H9 (cell line): ENCODE measurements at regions not wholly inside any gene's neighbourhood (a gene's known extent, or its start where the extent isn't known, plus 50 kb on each side); places are given as distances from the start of the nearest gene placed in this dataset.

Experiments
- DNase-seq: peaks from one replicate; pipeline ENCODE4 v3.0.0-alpha.2; 2017
- H2AFZ ChIP-seq: one replicate; pipeline ENCODE4 v1.6.1; 2013; ENCODE audit warnings: mild to moderate bottlenecking, low read length, control low read depth, moderate library complexity
- H2AK5ac ChIP-seq: 2 replicates; pipeline ENCODE4 v1.6.1; 2013; ENCODE audit warnings: low read length, control low read depth, mixed read lengths; ENCODE audit not compliant: insufficient read length
- H2BK120ac ChIP-seq: one replicate; pipeline ENCODE4 v1.6.1; 2013; ENCODE audit warnings: low read depth, mild to moderate bottlenecking, low read length, control low read depth, inconsistent platforms; ENCODE audit not compliant: poor library complexity, severe bottlenecking
- H2BK12ac ChIP-seq: 2 replicates; pipeline ENCODE4 v1.6.1; 2013; ENCODE audit warnings: low read length, control low read depth, mixed read lengths, low read depth; ENCODE audit not compliant: insufficient read length
- H2BK15ac ChIP-seq: 2 replicates; pipeline ENCODE4 v1.6.1; 2013; ENCODE audit warnings: low read depth, low read length, control low read depth
- H2BK20ac ChIP-seq: one replicate; pipeline ENCODE4 v1.6.1; 2013; ENCODE audit warnings: low read depth, mild to moderate bottlenecking, low read length, control low read depth, inconsistent platforms; ENCODE audit not compliant: poor library complexity, severe bottlenecking
- H2BK5ac ChIP-seq: 2 replicates; pipeline ENCODE4 v1.6.1; 2013; ENCODE audit warnings: low read length, control low read depth, mixed read lengths; ENCODE audit not compliant: insufficient read length
- H3K14ac ChIP-seq: 2 replicates; pipeline ENCODE4 v1.6.1; 2013; ENCODE audit warnings: low read length, control low read depth; ENCODE audit not compliant: insufficient read depth
- H3K18ac ChIP-seq: 2 replicates; pipeline ENCODE4 v1.6.1; 2013; ENCODE audit warnings: low read depth, mild to moderate bottlenecking, mixed read lengths, low read length, control low read depth; ENCODE audit not compliant: insufficient read length
- H3K23ac ChIP-seq: 2 replicates; pipeline ENCODE4 v1.6.1; 2013; ENCODE audit warnings: low read length, control low read depth, mixed read lengths, low read depth; ENCODE audit not compliant: insufficient read length
- H3K23me2 ChIP-seq: 2 replicates; pipeline ENCODE4 v1.6.1; 2013; ENCODE audit warnings: low read depth, mild to moderate bottlenecking, mixed read lengths, low read length, control low read depth; ENCODE audit not compliant: insufficient read length, poor library complexity, severe bottlenecking
- H3K27ac ChIP-seq: 2 replicates; pipeline ENCODE4 v1.5.1; 2013; ENCODE audit warnings: low read length, control low read depth, mixed read lengths, low read depth; ENCODE audit not compliant: insufficient read length
- H3K27me3 ChIP-seq: 2 replicates; pipeline ENCODE4 v1.6.1; 2013; ENCODE audit warnings: low read length, control low read depth, inconsistent platforms; ENCODE audit not compliant: insufficient read depth
- H3K4ac ChIP-seq: 2 replicates; pipeline ENCODE4 v1.6.1; 2013; ENCODE audit warnings: low read depth, mild to moderate bottlenecking, control low read depth, inconsistent platforms, low read length, moderate library complexity
- H3K4me1 ChIP-seq: 2 replicates; pipeline ENCODE4 v1.6.1; 2013; ENCODE audit warnings: low read length, control low read depth, inconsistent platforms; ENCODE audit not compliant: insufficient read depth
- H3K4me2 ChIP-seq: 2 replicates; pipeline ENCODE4 v1.6.1; 2013; ENCODE audit warnings: low read length, control low read depth, mixed read lengths; ENCODE audit not compliant: insufficient read length, insufficient read depth
- H3K56ac ChIP-seq: 2 replicates; pipeline ENCODE4 v1.6.1; 2013; ENCODE audit warnings: low read depth, mild to moderate bottlenecking, mixed read lengths, low read length, control low read depth; ENCODE audit not compliant: insufficient read length
- H3K79me1 ChIP-seq: 2 replicates; pipeline ENCODE4 v1.6.1; 2013; ENCODE audit warnings: low read depth, mild to moderate bottlenecking, moderate library complexity, low read length, control low read depth, inconsistent platforms; ENCODE audit not compliant: insufficient read depth, poor library complexity, severe bottlenecking
- H3K79me2 ChIP-seq: 2 replicates; pipeline ENCODE4 v1.6.1; 2013; ENCODE audit warnings: low read length, control low read depth, inconsistent platforms; ENCODE audit not compliant: insufficient read depth
- H3K9ac ChIP-seq: 2 replicates; pipeline ENCODE4 v1.6.1; 2013; ENCODE audit warnings: low read length, control low read depth, mixed read lengths; ENCODE audit not compliant: insufficient read length; ENCODE audit errors: extremely low read depth
- H3K9me3 ChIP-seq: one replicate; pipeline ENCODE4 v1.6.1; 2013; ENCODE audit warnings: low read depth, low read length, inconsistent platforms; ENCODE audit not compliant: control insufficient read depth
- H3T11ph ChIP-seq: one replicate; pipeline ENCODE4 v1.6.1; 2013; ENCODE audit warnings: mild to moderate bottlenecking, low read length, control low read depth, inconsistent platforms
- H4K20me1 ChIP-seq: one replicate; pipeline ENCODE4 v1.6.1; 2013; ENCODE audit not compliant: control insufficient read depth, insufficient read length, insufficient read depth
- H4K5ac ChIP-seq: 2 replicates; pipeline ENCODE4 v1.6.1; 2013; ENCODE audit warnings: low read depth, mild to moderate bottlenecking, mixed read lengths, low read length, control low read depth; ENCODE audit not compliant: insufficient read length
- H4K8ac ChIP-seq: replicated peaks from 2 replicates; pipeline ENCODE4 v1.6.1; 2013; ENCODE audit warnings: low read length, control low read depth, mixed read lengths, low read depth; ENCODE audit not compliant: insufficient read length
- H4K91ac ChIP-seq: 2 replicates; pipeline ENCODE4 v1.6.1; 2013; ENCODE audit warnings: low read depth, mild to moderate bottlenecking, moderate library complexity, mixed read lengths, low read length, control low read depth; ENCODE audit not compliant: insufficient read length
- H3K27ac Mint-ChIP-seq, 3 experiments: 2 replicates in 2 of 3; 3 replicates in 1 of 3; pipeline ENCODE4 v1.8.0; 2020 to 2021; ENCODE audit warnings: mixed read lengths in 3 of 3, mild to moderate bottlenecking in 1 of 3, moderate library complexity in 1 of 3
- H3K27me3 Mint-ChIP-seq: 2 replicates; pipeline ENCODE4 v1.8.0; 2021; ENCODE audit warnings: low read depth, mild to moderate bottlenecking, moderate library complexity, mixed read lengths
- H3K36me3 Mint-ChIP-seq, 3 experiments: 2 replicates in 2 of 3; 3 replicates in 1 of 3; pipeline ENCODE4 v1.8.0; 2020 to 2021; ENCODE audit warnings: low read depth in 3 of 3, mixed read lengths in 3 of 3; ENCODE audit not compliant: insufficient read depth in 1 of 3
- H3K4me1 Mint-ChIP-seq, 2 experiments: 2 replicates each; pipeline ENCODE4 v1.8.0; 2020; ENCODE audit warnings: mixed read lengths in 2 of 2
- H3K4me3 Mint-ChIP-seq, 2 experiments: 2 replicates in 1 of 2; 3 replicates in 1 of 2; pipeline ENCODE4 v1.8.0; 2020 to 2021; ENCODE audit warnings: mild to moderate bottlenecking in 2 of 2, mixed read lengths in 2 of 2, moderate library complexity in 1 of 2
- H3K9me3 Mint-ChIP-seq, 2 experiments: 2 replicates in 1 of 2; 3 replicates in 1 of 2; pipeline ENCODE4 v1.8.0; 2020; ENCODE audit warnings: mild to moderate bottlenecking in 2 of 2, mixed read lengths in 2 of 2, moderate library complexity in 1 of 2
- WGBS: extraction: QIAGEN DNeasy Blood & Tissue Kit; methylation state at CpG from one replicate; pipeline ENCODE4 v1.1.7; 2013; ENCODE audit warnings: missing lambda C conversion rate, low lambda C conversion rate, mixed read lengths; ENCODE audit not compliant: insufficient read length; ENCODE audit errors: extremely low coverage; 5-methylcytosine and 5-hydroxymethylcytosine counted together
- TF ChIP-seq, protein P1 (sequence below): fragments of 200-600 bp; sonication (generic); conservative IDR thresholded peaks from 3 replicates; pipeline ENCODE4 v1.8.0; 2021; ENCODE audit warnings: antibody characterized with exemption, mild to moderate bottlenecking

DNA sequence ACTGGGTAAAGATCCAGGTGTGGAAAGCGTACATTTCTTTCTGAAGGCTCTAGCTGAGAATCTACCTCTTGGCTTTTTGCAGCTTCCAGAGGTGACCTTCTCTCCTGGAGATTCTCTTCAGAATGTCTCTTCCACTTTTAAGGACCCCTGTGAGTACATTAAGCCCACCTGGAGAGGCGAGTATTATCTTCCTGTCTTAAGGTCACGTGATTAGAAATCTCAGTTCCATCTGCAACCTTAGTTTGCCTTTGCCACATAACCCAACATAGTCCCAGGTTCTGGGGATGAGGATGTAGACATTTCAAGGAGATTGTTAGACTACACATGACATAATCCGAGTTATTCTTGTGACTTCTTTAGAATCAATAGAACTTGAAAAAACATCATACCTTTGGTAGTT is 665.5 kb upstream of the POM121L12 start:
- no peaks in the 10 kb centered on the region for H3K27me3 Mint-ChIP-seq
- H3K9me3 ChIP-seq = no peaks in the 10 kb centered on the region
- no peak overlapping the region for H3K4me2 ChIP-seq
- no peak overlapping the region for H3T11ph ChIP-seq
- no peak overlapping the region for H3K9ac ChIP-seq
- no peak overlapping the region for H2AFZ ChIP-seq
- H2BK12ac ChIP-seq = no peak overlapping the region
- no peak overlapping the region for H2BK15ac ChIP-seq
- no peaks in the 10 kb centered on the region for H3K4me1 Mint-ChIP-seq
- H3K27me3 ChIP-seq = no peaks in the 10 kb centered on the region
- no peak overlapping the region for H3K4me3 Mint-ChIP-seq
- no peak overlapping the region for H3K4ac ChIP-seq
- no peak overlapping the region for H3K18ac ChIP-seq
- no peaks in the 10 kb centered on the region for H3K23me2 ChIP-seq
- no peak for DNase-seq
- H3K27ac Mint-ChIP-seq = no peak overlapping the region
- H3K9me3 Mint-ChIP-seq = peaks cover 3 to 8% of the 10 kb centered on the region in 2 experiments; a peak in 4 of 5 replicates
- TF ChIP-seq, protein P1, sequence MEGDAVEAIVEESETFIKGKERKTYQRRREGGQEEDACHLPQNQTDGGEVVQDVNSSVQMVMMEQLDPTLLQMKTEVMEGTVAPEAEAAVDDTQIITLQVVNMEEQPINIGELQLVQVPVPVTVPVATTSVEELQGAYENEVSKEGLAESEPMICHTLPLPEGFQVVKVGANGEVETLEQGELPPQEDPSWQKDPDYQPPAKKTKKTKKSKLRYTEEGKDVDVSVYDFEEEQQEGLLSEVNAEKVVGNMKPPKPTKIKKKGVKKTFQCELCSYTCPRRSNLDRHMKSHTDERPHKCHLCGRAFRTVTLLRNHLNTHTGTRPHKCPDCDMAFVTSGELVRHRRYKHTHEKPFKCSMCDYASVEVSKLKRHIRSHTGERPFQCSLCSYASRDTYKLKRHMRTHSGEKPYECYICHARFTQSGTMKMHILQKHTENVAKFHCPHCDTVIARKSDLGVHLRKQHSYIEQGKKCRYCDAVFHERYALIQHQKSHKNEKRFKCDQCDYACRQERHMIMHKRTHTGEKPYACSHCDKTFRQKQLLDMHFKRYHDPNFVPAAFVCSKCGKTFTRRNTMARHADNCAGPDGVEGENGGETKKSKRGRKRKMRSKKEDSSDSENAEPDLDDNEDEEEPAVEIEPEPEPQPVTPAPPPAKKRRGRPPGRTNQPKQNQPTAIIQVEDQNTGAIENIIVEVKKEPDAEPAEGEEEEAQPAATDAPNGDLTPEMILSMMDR = no peak
- no peak overlapping the region for H2AK5ac ChIP-seq
- H2BK5ac ChIP-seq = no peak overlapping the region
- H3K36me3 Mint-ChIP-seq = no peaks in the 10 kb centered on the region
- no peaks in the 10 kb centered on the region for H3K79me1 ChIP-seq
- no CpG with 5 or more reads among the region's 4 CpGs for WGBS
- H2BK20ac ChIP-seq = no peak overlapping the region
- no peaks in the 10 kb centered on the region for H4K20me1 ChIP-seq
- no peak overlapping the region for H4K5ac ChIP-seq
- H3K27ac ChIP-seq = no peak overlapping the region
- no peak overlapping the region for H3K14ac ChIP-seq
- no peak overlapping the region for H3K56ac ChIP-seq
- no peak overlapping the region for H4K91ac ChIP-seq
- no peak overlapping the region for H2BK120ac ChIP-seq
- H3K4me1 ChIP-seq = no peaks in the 10 kb centered on the region
- no peaks in the 10 kb centered on the region for H3K79me2 ChIP-seq
- H3K23ac ChIP-seq = no peak overlapping the region
- no peak overlapping the region for H4K8ac ChIP-seq
